ENCODE measurements at regions not wholly inside any gene's neighbourhood (a gene's known extent, or its start where the extent isn't known, plus 50 kb on each side); places are given as distances from the start of the nearest gene placed in this dataset.

DNA sequence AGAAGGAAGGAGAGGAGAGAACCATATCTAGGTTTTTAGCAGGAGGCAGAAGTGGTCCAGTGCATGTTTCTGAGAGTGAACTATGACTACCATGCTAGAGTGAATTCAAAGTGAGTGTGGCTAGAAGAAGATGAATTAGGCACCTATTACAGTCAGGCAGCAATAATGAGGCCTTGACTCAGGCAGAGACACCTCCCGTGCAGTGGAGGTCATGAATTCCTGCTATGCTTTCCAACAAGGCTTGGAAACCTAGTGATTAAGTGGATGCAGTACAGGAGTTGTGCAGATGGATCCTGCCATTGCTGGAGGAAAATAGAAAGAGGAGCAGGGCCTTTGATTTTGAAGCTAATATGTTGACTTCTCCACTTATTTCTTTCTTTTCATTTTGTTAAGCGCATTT, 581.5 kb downstream of the RWDD3 start (continued):
- TF ChIP-seq FOSL1 (IDR thresholded peaks at IDR 0.05; ENCODE audit: insufficient read depth, low read depth, low read length) (no peak), TBP (IDR thresholded peaks at IDR 0.05; ENCODE audit: low read depth, low read length) (no peak), JUND (IDR thresholded peaks at IDR 0.05; ENCODE audit: low read length) (no peak), HDAC2 (IDR thresholded peaks at IDR 0.05; ENCODE audit: borderline replicate concordance in 1 of 2, low read depth in 2 of 2, low read length in 2 of 2) (no peak), MAFK (IDR thresholded peaks at IDR 0.05; ENCODE audit: low read depth, low read length) (no peak)
- TF ChIP-seq, protein P1, sequence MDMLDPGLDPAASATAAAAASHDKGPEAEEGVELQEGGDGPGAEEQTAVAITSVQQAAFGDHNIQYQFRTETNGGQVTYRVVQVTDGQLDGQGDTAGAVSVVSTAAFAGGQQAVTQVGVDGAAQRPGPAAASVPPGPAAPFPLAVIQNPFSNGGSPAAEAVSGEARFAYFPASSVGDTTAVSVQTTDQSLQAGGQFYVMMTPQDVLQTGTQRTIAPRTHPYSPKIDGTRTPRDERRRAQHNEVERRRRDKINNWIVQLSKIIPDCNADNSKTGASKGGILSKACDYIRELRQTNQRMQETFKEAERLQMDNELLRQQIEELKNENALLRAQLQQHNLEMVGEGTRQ (IDR thresholded peaks at IDR 0.05; ENCODE audit: low read length) = no peak

Data from H1 (cell line).